ENCODE measurements at regions not wholly inside any gene's neighbourhood (a gene's known extent, or its start where the extent isn't known, plus 50 kb on each side); places are given as distances from the start of the nearest gene placed in this dataset.
"Not testable (repeated sequence)": the region's sequence is repeated elsewhere in the genome, so short reads cannot be mapped to it uniquely, and the experiment has no call there.

GRCh38 chr2:87691899-87692592 lies 55.8 kb upstream of the PLGLB2 start:
- not testable (repeated sequence) for H2AFZ ChIP-seq (ENCODE audit: low read length); DNase-seq; H3K36me3 ChIP-seq (replicated peaks; ENCODE audit: insufficient read depth, low read length); H3K4me3 ChIP-seq (ENCODE audit: low read length); H3F3A ChIP-seq (ENCODE audit: insufficient read depth, low read length); H3K27ac ChIP-seq (ENCODE audit: low read length); H3K4me1 ChIP-seq (ENCODE audit: low read length); H3K79me2 ChIP-seq (ENCODE audit: low read length); H3K27me3 ChIP-seq (replicated peaks; ENCODE audit: insufficient read depth, low read length); H3K9me3 ChIP-seq (replicated peaks; ENCODE audit: insufficient read depth, low read length); H4K20me1 ChIP-seq (ENCODE audit: insufficient read depth, low read length); H3K9ac ChIP-seq (ENCODE audit: low read length); H3K4me2 ChIP-seq (ENCODE audit: low read depth, low read length); H3K9me2 ChIP-seq (replicated peaks; ENCODE audit: insufficient read depth, low read length)

- H2AFZ ChIP-seq (ENCODE audit: low read length); H3K9me2 ChIP-seq (replicated peaks; ENCODE audit: insufficient read depth, low read length); H3K4me2 ChIP-seq (ENCODE audit: low read depth, low read length); H3K79me2 ChIP-seq (ENCODE audit: low read length); H4K20me1 ChIP-seq (ENCODE audit: insufficient read depth, low read length); H3K9me3 ChIP-seq (replicated peaks; ENCODE audit: insufficient read depth, low read length); H3F3A ChIP-seq (ENCODE audit: insufficient read depth, low read length); DNase-seq; H3K4me3 ChIP-seq (ENCODE audit: low read length); H3K27me3 ChIP-seq (replicated peaks; ENCODE audit: insufficient read depth, low read length); H3K27ac ChIP-seq (ENCODE audit: low read length); H3K9ac ChIP-seq (ENCODE audit: low read length); H3K36me3 ChIP-seq (replicated peaks; ENCODE audit: insufficient read depth, low read length); H3K4me1 ChIP-seq (ENCODE audit: low read length): not testable (repeated sequence)
Measured at GRCh38 chr2:87692914-87693313, 55.0 kb upstream of the PLGLB2 start.

GRCh38 chr2:87693882-87694281 lies 54.0 kb upstream of the PLGLB2 start:
- not testable (repeated sequence) for H3K4me3 ChIP-seq (ENCODE audit: low read length); H3K9me2 ChIP-seq (replicated peaks; ENCODE audit: insufficient read depth, low read length); H3K36me3 ChIP-seq (replicated peaks; ENCODE audit: insufficient read depth, low read length); H4K20me1 ChIP-seq (ENCODE audit: insufficient read depth, low read length); H3F3A ChIP-seq (ENCODE audit: insufficient read depth, low read length); H3K79me2 ChIP-seq (ENCODE audit: low read length); DNase-seq; H3K4me2 ChIP-seq (ENCODE audit: low read depth, low read length); H3K27me3 ChIP-seq (replicated peaks; ENCODE audit: insufficient read depth, low read length); H3K9ac ChIP-seq (ENCODE audit: low read length); H3K4me1 ChIP-seq (ENCODE audit: low read length); H3K9me3 ChIP-seq (replicated peaks; ENCODE audit: insufficient read depth, low read length); H2AFZ ChIP-seq (ENCODE audit: low read length); H3K27ac ChIP-seq (ENCODE audit: low read length)

- not testable (repeated sequence) for DNase-seq; H2AFZ ChIP-seq (ENCODE audit: low read length); H3K9me2 ChIP-seq (replicated peaks; ENCODE audit: insufficient read depth, low read length); H3K27me3 ChIP-seq (replicated peaks; ENCODE audit: insufficient read depth, low read length); H3K36me3 ChIP-seq (replicated peaks; ENCODE audit: insufficient read depth, low read length); H3K27ac ChIP-seq (ENCODE audit: low read length); H3K4me3 ChIP-seq (ENCODE audit: low read length); H3K4me1 ChIP-seq (ENCODE audit: low read length); H3K79me2 ChIP-seq (ENCODE audit: low read length); H3K9ac ChIP-seq (ENCODE audit: low read length); H3K4me2 ChIP-seq (ENCODE audit: low read depth, low read length); H3F3A ChIP-seq (ENCODE audit: insufficient read depth, low read length); H3K9me3 ChIP-seq (replicated peaks; ENCODE audit: insufficient read depth, low read length); H4K20me1 ChIP-seq (ENCODE audit: insufficient read depth, low read length)
Measured at GRCh38 chr2:87695596-87696323, 52.1 kb upstream of the PLGLB2 start.

All from MM.1S (cell line).